ENCODE measurements at regions not wholly inside any gene's neighbourhood (a gene's known extent, or its start where the extent isn't known, plus 50 kb on each side); places are given as distances from the start of the nearest gene placed in this dataset.

GRCh38 chr5:5558102-5558501 lies 135.6 kb downstream of the ICE1 start:
- no peaks in the 10 kb centered on the region for H3K27me3 ChIP-seq (ENCODE audit: insufficient read depth, low read length)
- no peaks in the 10 kb centered on the region for H4K20me1 ChIP-seq (ENCODE audit: insufficient read depth, low read length)
- no peaks in the 10 kb centered on the region for H3K36me3 ChIP-seq (ENCODE audit: insufficient read depth, low read length)
- no peak for DNase-seq (ENCODE audit: insufficient read length, low spot score, missing footprints)
- H3K4me2 ChIP-seq (ENCODE audit: insufficient read depth, low read length), result no peak overlapping the region
- no peaks in the 10 kb centered on the region for H3K4me1 ChIP-seq (ENCODE audit: insufficient read depth, low read length)
- no peaks in the 10 kb centered on the region for H3K79me2 ChIP-seq (ENCODE audit: insufficient read depth, low read length)
- no peak overlapping the region for H3K27ac ChIP-seq (ENCODE audit: low read depth, low read length)
- no peak overlapping the region for H3K4me3 ChIP-seq (ENCODE audit: insufficient read depth, low read length)
- H2AFZ ChIP-seq (ENCODE audit: low read length), result no peak overlapping the region
- TF ChIP-seq, protein P1, sequence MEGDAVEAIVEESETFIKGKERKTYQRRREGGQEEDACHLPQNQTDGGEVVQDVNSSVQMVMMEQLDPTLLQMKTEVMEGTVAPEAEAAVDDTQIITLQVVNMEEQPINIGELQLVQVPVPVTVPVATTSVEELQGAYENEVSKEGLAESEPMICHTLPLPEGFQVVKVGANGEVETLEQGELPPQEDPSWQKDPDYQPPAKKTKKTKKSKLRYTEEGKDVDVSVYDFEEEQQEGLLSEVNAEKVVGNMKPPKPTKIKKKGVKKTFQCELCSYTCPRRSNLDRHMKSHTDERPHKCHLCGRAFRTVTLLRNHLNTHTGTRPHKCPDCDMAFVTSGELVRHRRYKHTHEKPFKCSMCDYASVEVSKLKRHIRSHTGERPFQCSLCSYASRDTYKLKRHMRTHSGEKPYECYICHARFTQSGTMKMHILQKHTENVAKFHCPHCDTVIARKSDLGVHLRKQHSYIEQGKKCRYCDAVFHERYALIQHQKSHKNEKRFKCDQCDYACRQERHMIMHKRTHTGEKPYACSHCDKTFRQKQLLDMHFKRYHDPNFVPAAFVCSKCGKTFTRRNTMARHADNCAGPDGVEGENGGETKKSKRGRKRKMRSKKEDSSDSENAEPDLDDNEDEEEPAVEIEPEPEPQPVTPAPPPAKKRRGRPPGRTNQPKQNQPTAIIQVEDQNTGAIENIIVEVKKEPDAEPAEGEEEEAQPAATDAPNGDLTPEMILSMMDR (IDR thresholded peaks at IDR 0.05; ENCODE audit: extremely low read depth, low read depth, low read length), result no peak
- H3K9me3 ChIP-seq (ENCODE audit: low read depth, low read length), result no peaks in the 10 kb centered on the region

DNA sequence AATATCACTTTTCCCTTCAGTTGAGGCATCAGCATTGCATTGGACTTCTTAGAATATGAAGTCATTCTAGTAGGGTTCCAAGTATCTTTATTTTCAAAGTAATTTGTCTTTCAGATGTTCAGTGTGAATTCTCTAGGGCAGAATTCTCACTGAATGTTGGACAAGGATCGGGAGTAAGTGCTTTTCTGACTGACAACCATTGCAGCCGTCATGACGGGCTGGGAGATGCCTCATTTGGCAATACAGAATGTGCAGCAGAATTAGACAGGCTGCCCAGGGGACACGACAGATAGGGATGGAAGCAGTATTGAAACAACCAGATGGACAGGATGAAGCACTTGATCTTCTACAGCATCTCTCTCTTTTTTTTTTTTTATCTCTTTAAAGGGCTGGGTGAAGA lies 129.0 kb downstream of the ICE1 start:
- Histone ChIP-seq H3K27me3 (ENCODE audit: insufficient read depth, low read length) (no peaks in the 10 kb centered on the region), H3K4me1 (ENCODE audit: insufficient read depth, low read length) (no peaks in the 10 kb centered on the region), H2AFZ (ENCODE audit: low read length) (no peak overlapping the region), H3K79me2 (ENCODE audit: insufficient read depth, low read length) (no peaks in the 10 kb centered on the region), H3K4me2 (ENCODE audit: insufficient read depth, low read length) (no peak overlapping the region), H3K4me3 (ENCODE audit: insufficient read depth, low read length) (no peak overlapping the region), H3K9me3 (ENCODE audit: low read depth, low read length) (no peaks in the 10 kb centered on the region), H4K20me1 (ENCODE audit: insufficient read depth, low read length) (no peaks in the 10 kb centered on the region), H3K27ac (ENCODE audit: low read depth, low read length) (no peak overlapping the region), H3K36me3 (ENCODE audit: insufficient read depth, low read length) (no peaks in the 10 kb centered on the region)
- no peak for DNase-seq (ENCODE audit: insufficient read length, low spot score, missing footprints)
- TF ChIP-seq, protein P1 (IDR thresholded peaks at IDR 0.05; ENCODE audit: extremely low read depth, low read depth, low read length), result no peak

DNA sequence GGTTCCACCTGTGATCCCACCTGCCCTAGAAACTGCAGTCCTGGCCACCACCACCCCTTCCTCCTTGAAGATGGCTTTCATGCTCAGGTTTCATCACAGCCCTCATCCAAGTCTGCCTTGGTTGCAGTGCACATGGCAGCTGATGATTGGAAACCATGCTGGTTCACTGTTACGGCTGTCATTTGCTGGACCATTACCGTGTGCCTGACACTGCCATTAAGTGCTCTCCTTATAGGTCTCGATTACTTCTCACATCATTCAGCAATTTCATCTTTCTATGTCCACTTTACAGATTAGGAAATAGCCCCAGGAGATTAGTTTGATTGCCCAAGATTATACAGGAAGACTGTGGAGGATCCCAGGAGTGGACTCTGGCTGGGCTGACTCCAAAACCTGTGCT lies 123.9 kb downstream of the ICE1 start:
- DNase-seq (ENCODE audit: insufficient read length, low spot score, missing footprints), result no peak
- Histone ChIP-seq H3K4me2 (ENCODE audit: insufficient read depth, low read length) (no peak overlapping the region), H3K27ac (ENCODE audit: low read depth, low read length) (no peak overlapping the region), H4K20me1 (ENCODE audit: insufficient read depth, low read length) (no peaks in the 10 kb centered on the region), H3K4me3 (ENCODE audit: insufficient read depth, low read length) (no peak overlapping the region), H3K27me3 (ENCODE audit: insufficient read depth, low read length) (no peaks in the 10 kb centered on the region), H3K9me3 (ENCODE audit: low read depth, low read length) (no peaks in the 10 kb centered on the region), H3K4me1 (ENCODE audit: insufficient read depth, low read length) (no peaks in the 10 kb centered on the region), H3K79me2 (ENCODE audit: insufficient read depth, low read length) (no peaks in the 10 kb centered on the region), H3K36me3 (ENCODE audit: insufficient read depth, low read length) (no peaks in the 10 kb centered on the region), H2AFZ (ENCODE audit: low read length) (no peak overlapping the region)
- TF ChIP-seq, protein P1 (IDR thresholded peaks at IDR 0.05; ENCODE audit: extremely low read depth, low read depth, low read length), result no peak

DNA sequence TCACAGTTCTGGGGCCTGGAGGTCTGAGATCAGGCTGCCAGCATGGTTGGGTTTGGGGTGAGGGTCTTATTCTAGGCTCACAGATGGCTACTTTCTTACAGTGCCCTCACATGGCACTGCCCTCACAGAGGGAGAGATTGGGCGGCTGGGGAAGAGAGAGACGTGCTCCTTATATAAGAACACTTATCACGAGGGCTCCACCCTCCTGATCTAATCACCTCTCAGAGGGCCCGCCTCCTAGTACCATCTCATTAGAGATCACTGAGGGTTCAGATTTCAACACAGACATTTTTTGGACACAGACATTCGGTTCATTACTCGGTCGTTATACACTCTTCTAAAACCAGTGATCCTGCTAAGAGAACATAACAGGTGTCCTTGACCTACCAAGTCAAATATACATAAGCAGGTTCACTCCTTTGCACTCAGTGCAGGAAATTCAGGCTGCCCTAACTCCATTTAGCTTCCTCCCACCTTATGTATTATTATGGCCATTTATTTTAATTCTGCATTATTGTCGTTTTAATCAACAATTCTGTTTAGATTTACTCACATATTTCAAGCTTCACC lies 121.7 kb downstream of the ICE1 start:
- TF ChIP-seq, protein P1 (IDR thresholded peaks at IDR 0.05; ENCODE audit: extremely low read depth, low read depth, low read length), result no peak
- Histone ChIP-seq H4K20me1 (ENCODE audit: insufficient read depth, low read length) (no peaks in the 10 kb centered on the region), H3K79me2 (ENCODE audit: insufficient read depth, low read length) (no peaks in the 10 kb centered on the region), H3K4me2 (ENCODE audit: insufficient read depth, low read length) (no peak overlapping the region), H3K9me3 (ENCODE audit: low read depth, low read length) (no peaks in the 10 kb centered on the region), H3K4me1 (ENCODE audit: insufficient read depth, low read length) (no peaks in the 10 kb centered on the region), H3K36me3 (ENCODE audit: insufficient read depth, low read length) (no peaks in the 10 kb centered on the region), H2AFZ (ENCODE audit: low read length) (no peak overlapping the region), H3K27me3 (ENCODE audit: insufficient read depth, low read length) (no peaks in the 10 kb centered on the region), H3K4me3 (ENCODE audit: insufficient read depth, low read length) (no peak overlapping the region), H3K27ac (ENCODE audit: low read depth, low read length) (no peak overlapping the region)
- DNase-seq (ENCODE audit: insufficient read length, low spot score, missing footprints), result no peak
